GM20431 (cell line): ENCODE measurements at regions not wholly inside any gene's neighbourhood (a gene's known extent, or its start where the extent isn't known, plus 50 kb on each side); places are given as distances from the start of the nearest gene placed in this dataset.
"Not testable (repeated sequence)": the region's sequence is repeated elsewhere in the genome, so short reads cannot be mapped to it uniquely, and the experiment has no call there.

Experiments
- in situ Hi-C: fragments of 300-500 bp; cut with MseI, MboI; formaldehyde crosslinking; loops from one replicate; pipeline ENCODE4 v1.15.0; 2020; ENCODE audit warnings: low sequenced_read_pairs; ENCODE audit not compliant: unreplicated experiment

GRCh38 chr6:2611092-2611491 is 139.6 kb downstream of the MYLK4 start:
- in situ Hi-C loops, result no loop called here

DNA sequence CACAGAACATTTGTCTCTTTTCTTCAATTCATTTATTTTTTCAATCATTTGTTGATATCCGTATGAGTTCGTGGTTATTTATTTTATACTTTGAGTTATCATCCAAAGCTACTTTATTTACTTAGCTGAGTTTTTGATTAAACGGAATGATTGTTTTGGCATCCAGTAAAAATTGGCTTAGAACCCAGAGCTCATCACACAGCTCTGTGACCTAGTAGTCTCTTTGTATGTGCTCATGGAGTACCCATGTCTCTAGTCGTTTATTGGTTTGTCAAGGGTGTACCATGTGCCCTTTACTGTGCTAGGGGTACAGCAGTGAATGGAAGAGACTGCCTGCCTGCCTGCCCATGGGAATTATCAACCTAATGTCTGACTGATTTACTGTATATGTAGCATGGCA is 142.2 kb downstream of the MYLK4 start:
- in situ Hi-C loops, result no loop called here

DNA sequence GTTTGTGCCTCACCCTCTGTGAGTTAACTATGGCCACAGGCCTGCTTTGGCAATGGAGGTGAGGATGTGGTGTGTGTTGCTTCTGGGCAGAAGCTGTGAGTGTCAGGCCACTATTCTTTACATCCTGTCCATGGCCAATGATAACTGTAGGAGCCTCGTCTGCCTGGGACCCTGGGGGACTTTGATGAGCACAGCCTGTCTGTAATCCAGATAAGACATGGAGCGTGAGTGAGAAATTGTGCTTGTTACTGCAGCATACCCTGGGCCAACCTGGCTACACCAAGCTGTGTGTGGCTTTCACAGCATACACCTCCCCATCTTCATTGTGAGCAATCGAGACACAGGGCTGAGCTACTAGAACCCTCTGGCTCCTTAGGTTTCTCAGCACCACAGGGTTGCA is 150.4 kb downstream of the MYLK4 start:
- in situ Hi-C loops, result no loop called here

DNA sequence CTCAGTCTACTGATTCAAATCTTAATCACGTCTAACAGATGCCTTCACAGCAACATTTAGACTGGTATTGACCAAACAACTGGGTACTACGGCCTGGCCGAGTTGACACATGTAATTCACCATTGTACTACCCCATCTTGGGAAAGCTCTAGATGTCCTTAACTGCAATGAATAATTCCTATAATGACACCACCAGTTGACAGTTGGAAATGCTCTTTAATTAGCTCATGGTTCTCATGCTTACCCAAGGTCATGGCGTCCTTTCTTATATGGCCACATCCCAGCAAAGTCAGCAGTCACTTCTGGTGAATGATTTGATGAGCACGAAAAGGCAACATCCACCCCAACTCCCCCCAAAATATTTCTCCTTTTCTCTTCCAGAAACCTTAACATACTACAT is 150.9 kb downstream of the MYLK4 start:
- in situ Hi-C loops, result no loop called here

GRCh38 chr6:2598867-2599266 is 151.9 kb downstream of the MYLK4 start:
- in situ Hi-C loops, result no loop called here

DNA sequence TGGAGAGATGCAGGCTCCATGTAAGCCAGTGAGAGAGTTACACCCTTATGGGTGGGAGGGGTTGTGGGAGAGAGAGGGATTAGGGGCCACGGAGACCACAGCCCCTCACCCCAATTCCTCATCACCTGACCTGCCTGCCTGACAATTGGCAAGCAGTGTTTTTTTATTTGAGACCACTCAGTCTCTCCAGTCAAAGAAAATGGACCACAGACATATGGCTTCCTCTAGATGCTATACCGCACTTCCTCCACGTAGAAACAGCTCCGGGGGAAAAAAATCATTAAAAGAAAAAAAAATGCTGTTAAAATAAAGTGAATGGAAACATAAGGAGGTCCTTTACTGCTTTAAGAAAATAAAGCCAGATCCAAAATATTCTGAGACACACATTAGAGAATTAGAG is 152.7 kb downstream of the MYLK4 start:
- in situ Hi-C loops, result no loop called here

DNA sequence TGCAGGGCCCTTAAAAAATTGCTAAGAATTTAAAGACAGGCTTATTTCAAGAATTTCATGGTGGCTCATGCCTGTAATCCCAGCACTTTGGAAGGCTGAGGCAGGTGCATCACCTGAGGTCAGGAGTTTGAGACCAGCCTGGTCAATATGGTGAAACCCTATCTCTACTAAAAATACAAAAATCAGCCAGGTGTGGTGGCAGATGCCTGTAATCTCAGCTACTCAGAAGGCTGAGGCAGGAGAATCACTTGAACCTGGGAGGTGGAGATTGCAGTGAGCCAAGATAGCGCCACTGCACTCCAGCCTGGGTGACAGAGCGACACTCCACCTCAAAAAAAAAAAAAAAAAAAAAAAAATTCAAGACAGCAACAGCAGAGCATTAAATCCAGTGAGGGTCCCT is 153.3 kb downstream of the MYLK4 start:
- in situ Hi-C loops, result not testable (repeated sequence)

GRCh38 chr6:2596222-2596621 is 154.5 kb downstream of the MYLK4 start:
- in situ Hi-C loops, result no loop called here

DNA sequence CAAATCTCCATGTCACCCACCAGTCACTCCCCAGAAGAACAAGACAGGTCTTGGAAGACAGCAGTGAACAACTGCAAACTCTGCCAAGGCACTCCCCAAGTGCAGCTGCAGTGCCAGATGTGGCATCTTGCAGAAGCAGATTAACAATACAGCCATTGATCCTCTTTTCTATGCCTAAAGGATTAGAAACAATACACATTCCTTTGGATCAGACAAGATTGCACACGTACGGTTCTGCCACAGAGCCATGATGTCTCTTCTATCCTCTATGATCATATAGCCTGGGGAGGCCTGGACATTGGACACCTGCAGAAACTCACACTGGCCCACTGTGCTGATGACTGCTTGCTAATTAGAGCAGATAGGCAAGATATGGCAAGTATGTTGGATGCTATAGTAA is 155.9 kb downstream of the MYLK4 start:
- in situ Hi-C loops, result no loop called here

DNA sequence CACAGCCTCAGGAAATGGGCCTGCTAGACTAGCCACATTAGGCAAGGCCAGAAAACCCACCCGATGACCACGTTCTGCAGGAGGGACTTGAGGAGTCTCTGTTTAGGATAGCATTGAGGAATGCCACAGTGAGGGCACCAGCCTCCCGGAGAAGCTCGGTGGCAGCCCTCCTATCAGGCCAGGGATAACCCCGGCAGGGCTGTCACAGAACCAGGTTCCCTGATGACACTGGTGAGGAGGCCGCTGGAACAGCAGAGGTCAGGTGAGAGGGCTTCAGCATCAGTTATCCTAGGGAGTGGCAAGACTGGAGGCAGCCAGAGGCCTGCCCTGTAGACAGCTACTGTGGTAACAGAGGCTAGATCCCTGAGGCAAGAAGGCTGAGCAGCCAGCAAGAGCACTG is 157.6 kb downstream of the MYLK4 start:
- in situ Hi-C loops, result no loop called here

DNA sequence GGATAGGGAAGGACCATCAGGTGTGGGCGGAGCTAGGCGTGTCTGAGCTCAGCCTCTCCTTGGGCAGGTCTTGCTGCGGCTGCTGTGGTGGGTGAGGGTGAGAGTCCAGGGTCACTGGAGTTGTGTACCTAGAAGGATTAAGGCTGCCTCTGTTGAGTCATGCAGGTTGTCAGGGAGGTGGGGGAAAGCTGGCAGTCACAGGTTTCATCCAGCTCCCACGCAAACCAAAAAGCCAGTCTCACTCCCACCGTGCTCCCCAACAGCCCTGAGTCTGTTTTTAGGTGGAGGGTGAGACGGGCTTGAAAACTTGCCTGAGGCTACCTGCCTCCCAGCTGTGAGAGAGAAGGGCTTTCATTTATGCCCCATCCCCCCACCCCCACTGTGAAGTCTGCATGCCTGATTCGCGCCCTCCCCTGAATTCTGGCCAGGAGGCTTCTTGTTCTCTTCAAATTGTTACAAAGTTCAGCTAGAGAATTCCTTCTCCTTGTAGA is 161.5 kb downstream of the MYLK4 start:
- in situ Hi-C loops, result no loop called here

DNA sequence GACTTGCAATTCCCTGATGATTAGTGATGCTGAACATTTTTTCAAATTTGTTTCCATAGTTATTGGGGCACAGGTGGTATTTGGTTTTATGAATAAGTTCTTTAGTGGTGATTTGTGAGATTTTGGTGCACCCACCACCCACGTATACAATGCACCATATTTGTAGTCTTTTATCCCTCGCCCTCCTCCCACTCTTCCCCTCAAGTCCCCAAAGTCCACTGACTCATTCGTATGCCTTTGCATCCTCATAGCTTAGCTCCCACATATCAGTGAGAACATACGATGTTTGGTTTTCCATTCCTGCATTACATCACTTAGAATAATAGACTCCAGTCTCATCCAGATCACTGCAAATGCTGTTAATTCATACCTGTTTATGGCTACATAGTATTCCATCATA is 167.3 kb downstream of the MYLK4 start:
- in situ Hi-C loops, result no loop called here

GRCh38 chr6:2582268-2582667 is 168.5 kb downstream of the MYLK4 start:
- in situ Hi-C loops, result no loop called here

GRCh38 chr6:2581611-2582010 is 169.1 kb downstream of the MYLK4 start:
- in situ Hi-C loops, result no loop called here

- in situ Hi-C loops, result no loop called here
Observed at GRCh38 chr6:2581011-2581410, 169.7 kb downstream of the MYLK4 start.

DNA sequence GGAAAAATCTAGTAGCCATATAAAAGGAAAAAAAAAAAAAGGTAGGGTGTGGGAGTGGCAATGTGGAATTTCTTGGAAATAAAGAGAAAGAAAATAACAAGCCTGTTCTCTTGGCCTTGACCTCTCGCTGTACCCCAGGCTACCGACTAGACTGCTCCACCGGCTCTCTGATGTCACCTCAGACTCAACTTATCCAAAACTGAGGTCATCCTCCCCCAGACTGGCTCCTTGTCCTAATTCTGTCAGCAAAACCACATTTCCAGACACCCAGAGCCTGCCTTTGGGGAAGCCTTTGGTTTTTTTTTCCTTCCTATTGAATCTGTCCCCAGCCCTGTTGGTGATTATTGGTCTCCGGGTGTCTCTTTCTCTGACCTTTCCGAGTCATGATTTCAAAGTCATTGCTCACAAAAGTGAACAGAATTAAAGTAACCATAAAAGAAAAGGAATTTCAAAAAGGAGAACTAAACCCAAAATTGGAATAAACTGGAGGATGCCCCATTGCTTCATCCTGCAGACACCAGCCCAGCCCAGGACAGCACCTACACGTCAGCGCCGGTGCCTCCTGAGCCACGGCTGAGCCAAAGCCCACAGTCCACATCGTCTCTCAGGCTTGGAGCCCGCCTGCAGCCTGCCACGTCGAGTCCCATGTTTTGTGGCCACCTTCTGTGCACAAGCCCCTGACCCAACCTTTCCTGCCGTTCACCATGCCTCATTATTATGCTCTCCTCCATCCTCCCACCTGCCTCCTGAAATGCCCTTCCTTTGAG is 170.7 kb downstream of the MYLK4 start:
- in situ Hi-C loops, result no loop called here

DNA sequence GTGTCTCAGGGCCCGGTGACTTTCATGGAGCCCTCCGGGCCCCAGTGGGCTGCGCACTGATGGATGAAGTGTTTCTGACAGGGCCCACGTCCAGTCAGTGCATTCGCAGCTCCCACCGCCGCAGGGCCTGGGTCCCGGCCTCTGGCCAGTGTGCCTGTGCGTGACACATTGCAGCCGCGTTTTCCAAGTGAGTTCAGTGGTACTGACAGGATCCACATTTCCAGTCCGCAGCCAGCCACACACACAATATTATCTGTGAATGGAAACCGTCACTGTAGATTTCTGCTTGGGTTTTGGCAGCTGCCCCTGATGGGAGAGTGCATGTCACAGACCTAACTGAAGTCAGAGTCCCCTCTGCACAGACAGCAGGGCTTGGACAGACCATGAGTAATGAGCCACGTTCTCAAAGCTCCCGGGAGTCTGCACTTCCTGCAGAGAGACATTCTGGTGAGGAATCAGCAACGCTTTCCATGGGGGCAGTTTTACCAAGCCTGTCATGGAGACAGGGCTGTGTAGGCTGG is 171.4 kb downstream of the MYLK4 start:
- in situ Hi-C loops, result no loop called here

GRCh38 chr6:2578767-2579166 is 172.0 kb downstream of the MYLK4 start:
- in situ Hi-C loops, result no loop called here

DNA sequence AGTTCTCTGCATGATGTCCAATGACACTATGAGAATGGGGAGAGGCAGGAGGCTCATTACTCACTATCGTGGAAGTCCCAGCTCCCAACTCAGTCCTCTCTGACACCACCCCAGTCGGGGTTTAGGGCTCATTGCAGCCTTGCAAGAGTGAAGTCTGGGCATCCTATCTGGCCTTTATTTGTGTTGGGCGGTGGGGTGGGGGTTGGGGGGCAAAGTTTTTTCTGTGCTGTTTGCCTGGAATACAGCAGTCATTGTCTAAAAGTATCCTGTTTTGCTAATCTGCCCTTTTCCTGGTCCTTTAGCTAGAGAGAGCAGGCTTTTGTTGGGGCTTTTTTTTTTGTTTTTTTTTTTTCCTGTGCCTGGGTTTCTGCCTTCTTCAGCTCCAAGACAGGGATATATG is 174.2 kb downstream of the MYLK4 start:
- in situ Hi-C loops, result no loop called here

DNA sequence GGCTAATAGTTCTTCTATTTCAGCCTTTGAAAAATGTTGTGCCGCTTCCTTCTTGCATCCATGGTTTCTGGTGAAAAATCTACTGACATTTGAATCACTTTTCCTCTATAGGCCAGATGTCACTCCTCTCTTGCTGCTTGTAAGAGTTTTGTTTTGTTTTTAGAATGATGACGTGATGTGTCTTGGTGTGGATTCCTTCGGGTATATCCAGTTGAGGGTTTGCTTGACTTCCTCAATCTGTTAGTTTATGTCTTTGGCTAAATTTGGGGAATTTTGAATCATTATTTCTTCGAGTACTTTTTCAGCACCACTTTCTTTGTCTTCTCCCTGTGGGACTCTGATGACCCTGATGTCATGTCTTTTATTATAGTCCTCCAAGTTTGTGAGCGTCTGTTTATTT is 175.5 kb downstream of the MYLK4 start:
- in situ Hi-C loops, result no loop called here

DNA sequence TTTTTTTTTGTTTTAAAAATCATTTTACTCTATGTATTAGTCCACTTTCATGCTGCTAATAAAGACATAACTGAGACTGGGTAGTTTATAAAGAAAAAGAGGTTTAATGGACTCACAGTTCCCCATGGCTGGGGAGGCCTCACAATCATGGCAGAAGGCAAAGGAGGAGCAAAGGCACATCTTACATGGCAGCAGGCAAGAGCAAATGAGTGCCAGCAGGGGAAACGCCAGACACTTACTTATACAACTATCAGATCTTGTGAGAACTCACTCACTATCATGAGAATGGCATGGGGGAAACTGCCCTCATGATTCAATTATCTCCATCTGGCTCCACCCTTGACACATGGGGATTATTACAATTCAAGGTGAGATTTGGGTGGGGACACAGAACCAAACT is 181.3 kb downstream of the MYLK4 start:
- in situ Hi-C loops, result not testable (repeated sequence)

GRCh38 chr6:2566048-2566447 is 184.7 kb downstream of the MYLK4 start:
- in situ Hi-C loops, result no loop called here
